Stomach (tissue), 8 donors: ENCODE measurements at regions not wholly inside any gene's neighbourhood (a gene's known extent, or its start where the extent isn't known, plus 50 kb on each side); places are given as distances from the start of the nearest gene placed in this dataset.

ENCODE experiments used
- DNase-seq, 2 donors: peaks; one replicate each; pipeline versions ENCODE4 v3.0.0 to v3.0.0-alpha.2; 2013 to 2019
- H3K27ac ChIP-seq, 5 donors: fragments of 200-600 bp in 4 of 5; sonication (generic) in 4 of 5; one replicate each; pipeline ENCODE4 v1.5.1; 2013 to 2019; ENCODE audit warnings: mild to moderate bottlenecking in 1 of 5, moderate library complexity in 1 of 5
- H3K27me3 ChIP-seq, 3 donors: fragments of 200-600 bp; sonication (generic); one replicate each; pipeline ENCODE4 v1.5.1; 2017 to 2019; ENCODE audit warnings: mixed run types in 1 of 3
- H3K36me3 ChIP-seq, 4 donors: fragments of 200-600 bp; sonication (generic); 1 replicate in 3 of 4; 2 replicates in 1 of 4; pipeline ENCODE4 v1.5.1; 2016 to 2019
- H3K4me1 ChIP-seq, 4 donors: fragments of 200-600 bp; sonication (generic); one replicate each; pipeline ENCODE4 v1.5.1; 2016 to 2019
- H3K4me3 ChIP-seq, 4 donors: fragments of 200-600 bp; sonication (generic) in 3 of 4; one replicate each; pipeline ENCODE4 v1.5.1; 2016 to 2019; ENCODE audit warnings: mild to moderate bottlenecking in 1 of 4
- H3K9me3 ChIP-seq, 4 donors: fragments of 200-600 bp; sonication (generic); one replicate each; pipeline ENCODE4 v1.5.1; 2016 to 2019
- EP300 ChIP-seq: sonication (generic); formaldehyde crosslinking; IDR thresholded peaks from one replicate; pipeline ENCODE4 v1.6.1; 2017; ENCODE audit warnings: antibody characterized with exemption
- POLR2A ChIP-seq, 4 donors: fragments of 450-650 bp; IDR thresholded peaks; one replicate each; pipeline ENCODE4 v1.6.1; 2016; ENCODE audit warnings: antibody characterized with exemption in 4 of 4, control low read depth in 2 of 4, mild to moderate bottlenecking in 1 of 4, moderate library complexity in 1 of 4
- POLR2AphosphoS5 ChIP-seq, 3 donors: sonication (generic); formaldehyde crosslinking; IDR thresholded peaks; one replicate each; pipeline ENCODE4 v1.6.1; 2016; ENCODE audit warnings: antibody characterized with exemption in 3 of 3
- WGBS, 5 donors: extraction: QIAGEN DNeasy Blood & Tissue Kit in 3 of 5; methylation state at CpG; one replicate each; pipeline versions ENCODE4 v1.1.5 to v1.1.7; 2013 to 2018; 5-methylcytosine and 5-hydroxymethylcytosine counted together
- intact Hi-C: fragments of 100-400 bp; cut with DNase I; formaldehyde crosslinking; loops from one replicate; pipeline ENCODE4 v1.15.1; 2023; ENCODE audit warnings: low total_unique reads
- TF ChIP-seq, protein P1 (sequence below), 7 experiments: fragments of 450-650 bp in 4 of 7; fragments of 200-600 bp in 3 of 7; sonication (generic) in 3 of 7; IDR thresholded peaks; one replicate each; pipeline ENCODE4 v1.5.1; 2016 to 2019; ENCODE audit warnings: antibody characterized with exemption in 7 of 7, control low read depth in 2 of 7, mild to moderate bottlenecking in 1 of 7
- donor health status: healthy with polysubstance abuse.
- donor health status: Bipolar disorder and iron deficiency.
- donor health status: healthy.

- WGBS, 5 donors, result 74 to 87% (median 83%) methylated on average over 4 of the region's 4 CpGs
- Histone ChIP-seq H3K9me3 (no peaks in the 10 kb centered on the region), H3K4me1 (no peaks in the 10 kb centered on the region), H3K27ac (no peak overlapping the region), H3K27me3 (no peaks in the 10 kb centered on the region), H3K36me3 (no peaks in the 10 kb centered on the region), H3K4me3 (no peak overlapping the region)
- DNase-seq, result no peak
- intact Hi-C loops, result no loop called here
- no peak for TF ChIP-seq POLR2AphosphoS5 (IDR thresholded peaks at IDR 0.05)
Measured at GRCh38 chr14:85991156-85991555, 461.2 kb downstream of the FLRT2 start.

- Histone ChIP-seq H3K4me1 (no peaks in the 10 kb centered on the region), H3K27ac (no peak overlapping the region), H3K27me3 (no peaks in the 10 kb centered on the region), H3K4me3 (no peak overlapping the region), H3K9me3 (no peaks in the 10 kb centered on the region), H3K36me3 (no peaks in the 10 kb centered on the region)
- DNase-seq, result no peak
- intact Hi-C loops, result no loop called here
- 64 to 79% (median 71%) methylated on average over 5 of the region's 5 CpGs for WGBS, 5 donors
- TF ChIP-seq POLR2A (IDR thresholded peaks at IDR 0.05) (no peak), POLR2AphosphoS5 (IDR thresholded peaks at IDR 0.05) (no peak)
Measured at GRCh38 chr14:85987907-85988306, 458.0 kb downstream of the FLRT2 start.

DNA sequence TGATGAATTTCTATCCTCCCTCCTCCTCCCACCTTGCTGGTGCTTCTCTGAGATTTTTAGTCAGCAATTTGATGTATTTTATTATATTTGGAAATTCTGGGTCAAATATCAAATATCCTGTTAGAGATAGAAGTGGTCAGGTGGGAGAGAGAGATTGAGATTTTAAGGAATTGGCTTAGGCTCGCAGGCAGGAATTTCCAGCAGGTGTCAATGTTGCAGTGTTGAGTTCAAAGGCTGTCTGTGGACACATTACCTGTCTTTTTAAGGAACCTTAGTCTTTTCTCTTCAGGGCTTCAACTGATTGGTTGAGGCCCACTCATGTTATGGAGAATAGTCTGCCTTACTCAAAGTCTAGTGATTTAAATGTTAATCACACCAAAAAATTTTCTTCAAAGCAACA lies 457.3 kb downstream of the FLRT2 start:
- no peak for DNase-seq
- 63 to 95% (median 74%) methylated on average over 1 of the region's 1 CpG for WGBS, 5 donors
- Histone ChIP-seq H3K27ac (no peak overlapping the region), H3K9me3 (no peaks in the 10 kb centered on the region), H3K4me1 (no peaks in the 10 kb centered on the region), H3K4me3 (no peak overlapping the region), H3K27me3 (no peaks in the 10 kb centered on the region), H3K36me3 (no peaks in the 10 kb centered on the region)
- intact Hi-C loops, result no loop called here
- TF ChIP-seq POLR2AphosphoS5 (IDR thresholded peaks at IDR 0.05), result no peak

- DNase-seq, result no peak
- H3K27ac ChIP-seq, result no peak overlapping the region
- H3K4me3 ChIP-seq, result no peak overlapping the region
- H3K36me3 ChIP-seq, result no peaks in the 10 kb centered on the region
- H3K9me3 ChIP-seq, result peaks cover 0 to 13% (median 6%) of the 10 kb centered on the region in 4 donors
- 58 to 75% (median 66%) methylated on average over 1 of the region's 1 CpG for whole genome bisulfite sequencing, 5 donors
- intact Hi-C loops, result no loop called here
- TF ChIP-seq EP300 (no peak), POLR2A (IDR thresholded peaks at IDR 0.05) (no peak), POLR2AphosphoS5 (IDR thresholded peaks at IDR 0.05) (no peak)
- TF ChIP-seq, protein P1, sequence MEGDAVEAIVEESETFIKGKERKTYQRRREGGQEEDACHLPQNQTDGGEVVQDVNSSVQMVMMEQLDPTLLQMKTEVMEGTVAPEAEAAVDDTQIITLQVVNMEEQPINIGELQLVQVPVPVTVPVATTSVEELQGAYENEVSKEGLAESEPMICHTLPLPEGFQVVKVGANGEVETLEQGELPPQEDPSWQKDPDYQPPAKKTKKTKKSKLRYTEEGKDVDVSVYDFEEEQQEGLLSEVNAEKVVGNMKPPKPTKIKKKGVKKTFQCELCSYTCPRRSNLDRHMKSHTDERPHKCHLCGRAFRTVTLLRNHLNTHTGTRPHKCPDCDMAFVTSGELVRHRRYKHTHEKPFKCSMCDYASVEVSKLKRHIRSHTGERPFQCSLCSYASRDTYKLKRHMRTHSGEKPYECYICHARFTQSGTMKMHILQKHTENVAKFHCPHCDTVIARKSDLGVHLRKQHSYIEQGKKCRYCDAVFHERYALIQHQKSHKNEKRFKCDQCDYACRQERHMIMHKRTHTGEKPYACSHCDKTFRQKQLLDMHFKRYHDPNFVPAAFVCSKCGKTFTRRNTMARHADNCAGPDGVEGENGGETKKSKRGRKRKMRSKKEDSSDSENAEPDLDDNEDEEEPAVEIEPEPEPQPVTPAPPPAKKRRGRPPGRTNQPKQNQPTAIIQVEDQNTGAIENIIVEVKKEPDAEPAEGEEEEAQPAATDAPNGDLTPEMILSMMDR (IDR thresholded peaks at IDR 0.05), result no peak
- no peaks in the 10 kb centered on the region for H3K4me1 ChIP-seq
- no peaks in the 10 kb centered on the region for H3K27me3 ChIP-seq
Measured at GRCh38 chr14:85978582-85979250, 448.8 kb downstream of the FLRT2 start.

DNA sequence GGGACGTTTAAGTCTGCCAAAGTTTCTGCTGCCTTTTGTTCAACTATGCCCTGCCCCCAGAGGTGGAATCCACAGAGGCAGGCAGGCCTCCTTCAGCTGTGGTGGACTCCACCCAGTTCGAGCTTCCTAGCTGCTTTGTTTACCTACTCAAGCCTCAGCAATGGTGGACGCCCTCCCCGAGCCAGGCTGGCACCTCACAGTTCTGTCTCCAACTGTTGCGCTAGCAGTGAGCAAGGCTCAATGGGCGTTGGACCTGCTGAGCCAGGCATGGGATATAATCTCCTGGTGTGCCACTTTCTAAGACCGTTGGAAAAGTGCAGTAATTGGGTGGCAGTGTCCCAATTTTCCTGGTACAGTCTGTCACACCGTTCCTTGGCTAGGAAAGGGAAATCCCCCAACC lies 444.7 kb downstream of the FLRT2 start:
- 76 to 84% (median 76%) methylated on average over 8 of the region's 8 CpGs for WGBS, 5 donors
- Histone ChIP-seq H3K4me1 (no peaks in the 10 kb centered on the region), H3K36me3 (no peaks in the 10 kb centered on the region), H3K27me3 (no peaks in the 10 kb centered on the region), H3K27ac (no peak overlapping the region), H3K9me3 (peaks cover 0 to 29% (median 13%) of the 10 kb centered on the region in 4 donors), H3K4me3 (no peak overlapping the region)
- intact Hi-C loops, result no loop called here
- DNase-seq, result no peak
- TF ChIP-seq EP300 (no peak), POLR2A (IDR thresholded peaks at IDR 0.05) (no peak), POLR2AphosphoS5 (IDR thresholded peaks at IDR 0.05) (no peak)
- TF ChIP-seq, protein P1 (IDR thresholded peaks at IDR 0.05), result no peak

DNA sequence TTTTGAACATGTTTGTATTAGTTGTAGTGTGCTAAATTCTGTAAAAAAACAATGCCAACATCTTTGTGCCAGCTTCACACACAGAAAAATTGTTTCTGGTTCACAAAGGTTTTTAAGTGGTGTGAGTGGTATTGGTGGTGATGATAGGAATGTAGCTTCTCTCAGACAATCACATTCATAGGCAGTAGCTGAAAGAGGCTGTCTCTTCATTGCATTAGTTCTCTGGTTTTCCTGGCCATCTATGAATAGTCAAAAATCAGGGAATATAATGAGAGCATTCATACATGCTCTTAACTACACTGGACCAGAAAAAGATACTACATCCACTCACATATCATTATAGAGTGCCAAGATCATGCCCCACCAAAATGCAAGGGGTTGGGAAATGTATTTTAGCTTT lies 433.5 kb downstream of the FLRT2 start:
- Histone ChIP-seq H3K9me3 (no peaks in the 10 kb centered on the region), H3K36me3 (no peaks in the 10 kb centered on the region), H3K4me1 (no peaks in the 10 kb centered on the region), H3K27me3 (no peaks in the 10 kb centered on the region), H3K27ac (no peak overlapping the region), H3K4me3 (no peak overlapping the region)
- TF ChIP-seq POLR2AphosphoS5 (IDR thresholded peaks at IDR 0.05) (no peak), POLR2A (IDR thresholded peaks at IDR 0.05) (no peak), EP300 (no peak)
- TF ChIP-seq, protein P1 (IDR thresholded peaks at IDR 0.05), result no peak
- intact Hi-C loops, result no loop called here
- DNase-seq, result no peak
